ENCODE measurements at regions not wholly inside any gene's neighbourhood (a gene's known extent, or its start where the extent isn't known, plus 50 kb on each side); places are given as distances from the start of the nearest gene placed in this dataset.
A peak's percentile ranks its signal among the peaks of the same experiment; 100 is the strongest.

DNA sequence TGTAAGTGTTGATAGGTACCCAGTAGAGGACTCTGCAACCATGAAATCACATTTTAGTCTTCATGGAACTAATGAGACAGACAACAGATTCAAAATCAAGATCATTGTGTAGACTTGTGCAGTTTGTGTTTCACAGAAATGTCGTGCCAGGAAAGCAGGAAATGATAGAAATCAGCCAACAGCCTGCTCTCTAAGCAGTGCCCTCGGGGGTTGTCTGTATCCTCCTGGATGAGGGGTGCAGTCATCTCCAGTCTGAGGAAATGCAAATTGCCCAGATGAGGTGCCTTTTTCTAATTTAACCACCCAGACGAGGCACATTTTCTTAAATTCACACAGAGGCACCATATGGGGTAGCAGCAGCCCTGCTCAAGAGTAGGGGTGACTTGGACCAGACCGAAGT is 663.1 kb downstream of the XIRP2 start:
- ChIA-PET CTCF (no interaction called here), POLR2A (no interaction called here)
- BruUV-seq (replicated peaks), result no TSS peak
- Histone ChIP-seq H3K4me3 (ENCODE audit: low read depth in 2 of 2, low read length in 2 of 2) (no peak overlapping the region), H3K27me3 (ENCODE audit: control insufficient read depth, insufficient read depth, low read length) (no peaks in the 10 kb centered on the region), H3K27ac (ENCODE audit: low read length) (no peak overlapping the region), H3K4me1 (ENCODE audit: control insufficient read depth, insufficient read depth, low read length) (no peaks in the 10 kb centered on the region), H3K9me3 (ENCODE audit: control insufficient read depth, insufficient read depth, low read depth, low read length) (no peaks in the 10 kb centered on the region), H3K36me3 (ENCODE audit: control insufficient read depth, insufficient read depth, low read length) (no peaks in the 10 kb centered on the region)
- TF ChIP-seq, protein P1, sequence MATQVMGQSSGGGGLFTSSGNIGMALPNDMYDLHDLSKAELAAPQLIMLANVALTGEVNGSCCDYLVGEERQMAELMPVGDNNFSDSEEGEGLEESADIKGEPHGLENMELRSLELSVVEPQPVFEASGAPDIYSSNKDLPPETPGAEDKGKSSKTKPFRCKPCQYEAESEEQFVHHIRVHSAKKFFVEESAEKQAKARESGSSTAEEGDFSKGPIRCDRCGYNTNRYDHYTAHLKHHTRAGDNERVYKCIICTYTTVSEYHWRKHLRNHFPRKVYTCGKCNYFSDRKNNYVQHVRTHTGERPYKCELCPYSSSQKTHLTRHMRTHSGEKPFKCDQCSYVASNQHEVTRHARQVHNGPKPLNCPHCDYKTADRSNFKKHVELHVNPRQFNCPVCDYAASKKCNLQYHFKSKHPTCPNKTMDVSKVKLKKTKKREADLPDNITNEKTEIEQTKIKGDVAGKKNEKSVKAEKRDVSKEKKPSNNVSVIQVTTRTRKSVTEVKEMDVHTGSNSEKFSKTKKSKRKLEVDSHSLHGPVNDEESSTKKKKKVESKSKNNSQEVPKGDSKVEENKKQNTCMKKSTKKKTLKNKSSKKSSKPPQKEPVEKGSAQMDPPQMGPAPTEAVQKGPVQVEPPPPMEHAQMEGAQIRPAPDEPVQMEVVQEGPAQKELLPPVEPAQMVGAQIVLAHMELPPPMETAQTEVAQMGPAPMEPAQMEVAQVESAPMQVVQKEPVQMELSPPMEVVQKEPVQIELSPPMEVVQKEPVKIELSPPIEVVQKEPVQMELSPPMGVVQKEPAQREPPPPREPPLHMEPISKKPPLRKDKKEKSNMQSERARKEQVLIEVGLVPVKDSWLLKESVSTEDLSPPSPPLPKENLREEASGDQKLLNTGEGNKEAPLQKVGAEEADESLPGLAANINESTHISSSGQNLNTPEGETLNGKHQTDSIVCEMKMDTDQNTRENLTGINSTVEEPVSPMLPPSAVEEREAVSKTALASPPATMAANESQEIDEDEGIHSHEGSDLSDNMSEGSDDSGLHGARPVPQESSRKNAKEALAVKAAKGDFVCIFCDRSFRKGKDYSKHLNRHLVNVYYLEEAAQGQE (IDR thresholded peaks at IDR 0.05; ENCODE audit: insufficient read depth in 1 of 2, low read depth in 2 of 2, low read length in 1 of 2), result no peak
- TF ChIP-seq POLR2AphosphoS5 (IDR thresholded peaks at IDR 0.05; ENCODE audit: low read depth, low read length) (no peak), TCF7L2 (IDR thresholded peaks at IDR 0.05; ENCODE audit: low read depth, low read length) (no peak), SIN3A (IDR thresholded peaks at IDR 0.05; ENCODE audit: borderline replicate concordance, insufficient read depth, low read depth, low read length) (no peak)
- TF ChIP-seq, protein P2, sequence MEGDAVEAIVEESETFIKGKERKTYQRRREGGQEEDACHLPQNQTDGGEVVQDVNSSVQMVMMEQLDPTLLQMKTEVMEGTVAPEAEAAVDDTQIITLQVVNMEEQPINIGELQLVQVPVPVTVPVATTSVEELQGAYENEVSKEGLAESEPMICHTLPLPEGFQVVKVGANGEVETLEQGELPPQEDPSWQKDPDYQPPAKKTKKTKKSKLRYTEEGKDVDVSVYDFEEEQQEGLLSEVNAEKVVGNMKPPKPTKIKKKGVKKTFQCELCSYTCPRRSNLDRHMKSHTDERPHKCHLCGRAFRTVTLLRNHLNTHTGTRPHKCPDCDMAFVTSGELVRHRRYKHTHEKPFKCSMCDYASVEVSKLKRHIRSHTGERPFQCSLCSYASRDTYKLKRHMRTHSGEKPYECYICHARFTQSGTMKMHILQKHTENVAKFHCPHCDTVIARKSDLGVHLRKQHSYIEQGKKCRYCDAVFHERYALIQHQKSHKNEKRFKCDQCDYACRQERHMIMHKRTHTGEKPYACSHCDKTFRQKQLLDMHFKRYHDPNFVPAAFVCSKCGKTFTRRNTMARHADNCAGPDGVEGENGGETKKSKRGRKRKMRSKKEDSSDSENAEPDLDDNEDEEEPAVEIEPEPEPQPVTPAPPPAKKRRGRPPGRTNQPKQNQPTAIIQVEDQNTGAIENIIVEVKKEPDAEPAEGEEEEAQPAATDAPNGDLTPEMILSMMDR (IDR thresholded peaks at IDR 0.05), result no peak
- in situ Hi-C loops (cut with HindIII; ENCODE audit: low pct_unique_long_range_greater_than_20kb, low sequenced_read_pairs), result no loop called here
- intact Hi-C loops (cut with micrococcal nuclease; ENCODE audit: unreplicated experiment), result no loop called here
- ATAC-seq, result no peak
- DNase-seq (ENCODE audit: low read depth, low spot score), result no peak

DNA sequence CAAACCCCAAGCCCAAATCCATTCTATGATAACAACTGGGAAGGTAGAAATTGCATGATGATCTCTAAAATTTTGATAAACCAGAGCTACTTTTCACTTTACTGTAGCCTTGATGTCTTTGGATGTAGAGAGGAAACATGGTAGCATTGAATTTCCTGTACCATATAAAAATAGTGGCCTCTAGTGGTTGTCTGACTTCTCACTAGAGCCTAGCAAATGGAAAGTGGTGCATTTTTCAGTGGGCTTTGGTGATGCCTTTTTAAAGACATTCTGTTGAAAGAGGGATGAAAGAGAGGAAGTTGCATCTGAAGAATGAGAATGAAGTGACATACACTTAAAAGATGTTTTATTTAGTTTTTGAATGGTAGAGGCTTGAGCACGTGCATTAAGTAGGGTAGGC is 662.2 kb downstream of the XIRP2 start:
- Histone ChIP-seq H3K4me1 (ENCODE audit: control insufficient read depth, insufficient read depth, low read length) (no peaks in the 10 kb centered on the region), H3K4me3 (ENCODE audit: low read depth in 2 of 2, low read length in 2 of 2) (no peak overlapping the region), H3K27me3 (ENCODE audit: control insufficient read depth, insufficient read depth, low read length) (no peaks in the 10 kb centered on the region), H3K27ac (ENCODE audit: low read length) (no peak overlapping the region), H3K36me3 (ENCODE audit: control insufficient read depth, insufficient read depth, low read length) (no peaks in the 10 kb centered on the region), H3K9me3 (ENCODE audit: control insufficient read depth, insufficient read depth, low read depth, low read length) (no peaks in the 10 kb centered on the region)
- ChIA-PET CTCF (no interaction called here), POLR2A (no interaction called here)
- no peak for TF ChIP-seq POLR2AphosphoS5 (IDR thresholded peaks at IDR 0.05; ENCODE audit: low read depth, low read length)
- TF ChIP-seq, protein P2 (IDR thresholded peaks at IDR 0.05), result peak; percentile 43; the same call in 1 of the 2 replicates
- intact Hi-C loops (cut with micrococcal nuclease; ENCODE audit: unreplicated experiment) (no loop called here), in situ Hi-C loops (cut with HindIII; ENCODE audit: low pct_unique_long_range_greater_than_20kb, low sequenced_read_pairs) (no loop called here)
- no TSS peak for BruUV-seq (replicated peaks)
- no peak for ATAC-seq
- no peak for DNase-seq (ENCODE audit: low read depth, low spot score)

DNA sequence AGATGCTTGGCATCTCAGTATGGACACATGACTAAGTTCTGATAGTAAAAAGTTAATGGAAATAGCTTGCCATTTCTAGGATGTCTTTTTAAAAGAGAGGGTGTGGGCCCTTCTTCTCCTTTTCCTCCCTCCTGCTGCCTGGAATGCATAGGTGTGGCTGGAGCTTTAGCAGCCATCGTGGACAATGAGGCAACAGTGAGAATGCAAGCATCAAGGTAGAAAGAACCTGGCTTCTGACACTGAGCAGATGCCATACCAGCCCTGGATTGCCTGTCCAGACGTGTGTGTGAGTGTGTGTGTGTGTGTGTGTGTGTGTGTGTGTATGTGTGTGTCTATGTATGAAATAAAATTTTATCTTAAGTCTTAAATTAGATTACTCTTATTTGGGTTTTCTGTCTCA is 660.1 kb downstream of the XIRP2 start:
- ATAC-seq (no peak), DNase-seq (ENCODE audit: low read depth, low spot score) (no peak)
- intact Hi-C loops (cut with micrococcal nuclease; ENCODE audit: unreplicated experiment) (no loop called here), in situ Hi-C loops (cut with HindIII; ENCODE audit: low pct_unique_long_range_greater_than_20kb, low sequenced_read_pairs) (no loop called here)
- Histone ChIP-seq H3K36me3 (ENCODE audit: control insufficient read depth, insufficient read depth, low read length) (no peaks in the 10 kb centered on the region), H3K4me3 (ENCODE audit: low read depth in 2 of 2, low read length in 2 of 2) (no peak overlapping the region), H3K27me3 (ENCODE audit: control insufficient read depth, insufficient read depth, low read length) (no peaks in the 10 kb centered on the region), H3K9me3 (ENCODE audit: control insufficient read depth, insufficient read depth, low read depth, low read length) (no peaks in the 10 kb centered on the region), H3K4me1 (ENCODE audit: control insufficient read depth, insufficient read depth, low read length) (no peaks in the 10 kb centered on the region), H3K27ac (ENCODE audit: low read length) (no peak overlapping the region)
- BruUV-seq (replicated peaks), result no TSS peak
- ChIA-PET CTCF (no interaction called here), POLR2A (no interaction called here)
- TF ChIP-seq SIN3A (IDR thresholded peaks at IDR 0.05; ENCODE audit: borderline replicate concordance, insufficient read depth, low read depth, low read length) (no peak), TCF7L2 (IDR thresholded peaks at IDR 0.05; ENCODE audit: low read depth, low read length) (no peak), POLR2AphosphoS5 (IDR thresholded peaks at IDR 0.05; ENCODE audit: low read depth, low read length) (no peak)
- TF ChIP-seq, protein P1 (IDR thresholded peaks at IDR 0.05; ENCODE audit: insufficient read depth in 1 of 2, low read depth in 2 of 2, low read length in 1 of 2), result no peak
- TF ChIP-seq, protein P2 (IDR thresholded peaks at IDR 0.05), result no peak
